SK-N-SH (cell line): ENCODE measurements at regions not wholly inside any gene's neighbourhood (a gene's known extent, or its start where the extent isn't known, plus 50 kb on each side); places are given as distances from the start of the nearest gene placed in this dataset.
A peak's percentile ranks its signal among the peaks of the same experiment; 100 is the strongest.

Source experiments
- CTCF ChIA-PET: fragments of 300-600, 350-600 bp; formaldehyde crosslinking; extraction: SDS; loops from one replicate; lab custom pipeline; 2021; lab: Yijun Ruan, JAX
- POLR2A ChIA-PET: fragments of 350-600 bp; sonication (Branson Sonifier 250); formaldehyde crosslinking; extraction: SDS; loops from one replicate; lab custom pipeline; 2020; ENCODE audit warnings: antibody characterized with exemption, inconsistent platforms; lab: Yijun Ruan, JAX
- DNase-seq: peaks from one replicate; pipeline ENCODE4 v3.0.0; 2012
- H2AFZ ChIP-seq: fragments of 200-600 bp; sonication (generic); 2 replicates; pipeline ENCODE4 v1.8.1; 2016; ENCODE audit warnings: antibody characterized with exemption, mild to moderate bottlenecking, low read depth
- H3F3A ChIP-seq: fragments of 200-600 bp; sonication (generic); replicated peaks from 2 replicates; pipeline ENCODE3; 2016; ENCODE audit warnings: antibody characterized with exemption, mild to moderate bottlenecking; ENCODE audit not compliant: insufficient read depth
- H3K27ac ChIP-seq, 2 experiments: fragments of 200-500 bp in 1 of 2; fragments of 200-600 bp in 1 of 2; sonication (Bioruptor generic) in 1 of 2; sonication (generic), shearing (Covaris generic) in 1 of 2; 2 replicates each; pipeline versions ENCODE4 v1.5.1 to v1.6.1; 2014 to 2016; ENCODE audit warnings: low read depth in 2 of 2, inconsistent platforms in 1 of 2, low read length in 1 of 2, mild to moderate bottlenecking in 1 of 2, mixed read lengths in 1 of 2
- H3K27me3 ChIP-seq: fragments of 200-600 bp; sonication (generic), shearing (Covaris generic); 2 replicates; pipeline ENCODE4 v1.6.1; 2016; ENCODE audit warnings: mixed run types; ENCODE audit not compliant: insufficient read depth
- H3K36me3 ChIP-seq, 2 experiments: fragments of 200-500 bp in 1 of 2; fragments of 200-600 bp in 1 of 2; sonication (Bioruptor generic) in 1 of 2; sonication (generic) in 1 of 2; replicated peaks in 1 of 2; 2 replicates each; pipeline versions ENCODE3 to v1.5.1; 2014 to 2016; ENCODE audit warnings: low read length in 1 of 2, mild to moderate bottlenecking in 1 of 2; ENCODE audit not compliant: insufficient read depth in 2 of 2, control insufficient read depth in 1 of 2
- H3K4me1 ChIP-seq, 2 experiments: fragments of 200-500 bp in 1 of 2; fragments of 200-600 bp in 1 of 2; sonication (Bioruptor generic) in 1 of 2; sonication (generic), shearing (Covaris generic) in 1 of 2; 2 replicates each; pipeline versions ENCODE4 v1.5.1 to v1.6.1; 2014 to 2016; ENCODE audit warnings: low read depth in 1 of 2, low read length in 1 of 2, mixed run types in 1 of 2; ENCODE audit not compliant: insufficient read depth in 2 of 2, control insufficient read depth in 1 of 2
- H3K4me2 ChIP-seq: fragments of 200-600 bp; sonication (generic), shearing (Covaris generic); 2 replicates; pipeline ENCODE4 v1.6.1; 2017; ENCODE audit warnings: mixed run types
- H3K4me3 ChIP-seq, 2 experiments: fragments of 200-500 bp in 1 of 2; fragments of 200-600 bp in 1 of 2; sonication (Bioruptor generic) in 1 of 2; sonication (generic), shearing (Covaris generic) in 1 of 2; 2 replicates each; pipeline versions ENCODE4 v1.5.1 to v1.8.1; 2014 to 2016; ENCODE audit warnings: low read depth in 2 of 2, inconsistent platforms in 1 of 2, low read length in 1 of 2, mild to moderate bottlenecking in 1 of 2, mixed read lengths in 1 of 2, moderate library complexity in 1 of 2
- H3K79me2 ChIP-seq: fragments of 200-600 bp; sonication (generic); 2 replicates; pipeline ENCODE4 v1.8.1; 2017; ENCODE audit warnings: mild to moderate bottlenecking; ENCODE audit not compliant: insufficient read depth
- H3K9ac ChIP-seq: fragments of 200-600 bp; sonication (generic); 2 replicates; pipeline ENCODE4 v1.6.1; 2017; ENCODE audit warnings: mixed run types
- H3K9me2 ChIP-seq: fragments of 200-600 bp; sonication (generic); 2 replicates; pipeline ENCODE4 v1.6.1; 2017; ENCODE audit warnings: mixed run types
- H3K9me3 ChIP-seq: fragments of 200-600 bp; sonication (generic); 2 replicates; pipeline ENCODE4 v1.6.1; 2017; ENCODE audit warnings: mixed run types, mild to moderate bottlenecking, moderate library complexity
- H4K20me1 ChIP-seq: fragments of 200-600 bp; sonication (generic); 2 replicates; pipeline ENCODE4 v1.6.1; 2017; ENCODE audit warnings: mild to moderate bottlenecking, mixed run types; ENCODE audit not compliant: insufficient read depth
- ELF1 ChIP-seq: IDR thresholded peaks from 2 replicates; pipeline ENCODE4 v1.4.0; 2012
- EP300 ChIP-seq, 2 experiments: IDR thresholded peaks; 2 replicates each; pipeline versions ENCODE4 v1.4.0 to v1.6.1; 2012; ENCODE audit warnings: borderline replicate concordance in 1 of 2, low read depth in 1 of 2, low read length in 1 of 2
- FOXM1 ChIP-seq: IDR thresholded peaks from 2 replicates; pipeline ENCODE4 v1.4.0; 2012; ENCODE audit warnings: low read depth, mild to moderate bottlenecking
- GABPA ChIP-seq: IDR thresholded peaks from 2 replicates; pipeline ENCODE4 v1.4.0; 2012; ENCODE audit warnings: low read depth, mild to moderate bottlenecking
- MEF2A ChIP-seq: IDR thresholded peaks from 2 replicates; pipeline ENCODE4 v1.4.0; 2012; ENCODE audit warnings: low read depth, borderline replicate concordance
- MXI1 ChIP-seq: IDR thresholded peaks from 2 replicates; pipeline ENCODE4 v1.6.1; 2012; ENCODE audit warnings: mild to moderate bottlenecking, low read depth, low read length, improper control_type of control experiment
- RCOR1 ChIP-seq: fragments of 150-350 bp; IDR thresholded peaks from 2 replicates; pipeline ENCODE4 v1.6.1; 2017; ENCODE audit warnings: antibody characterized with exemption, low read length
- RXRA ChIP-seq: IDR thresholded peaks from 2 replicates; pipeline ENCODE4 v1.4.0; 2012; ENCODE audit warnings: low read depth, mild to moderate bottlenecking, borderline replicate concordance
- SIN3A ChIP-seq: IDR thresholded peaks from 2 replicates; pipeline ENCODE4 v1.6.1; 2012; ENCODE audit warnings: low read depth, mild to moderate bottlenecking, low read length, moderate library complexity, borderline replicate concordance
- TCF12 ChIP-seq: IDR thresholded peaks from 2 replicates; pipeline ENCODE4 v1.4.0; 2012
- WGBS: methylation state at CpG from one replicate; pipeline ENCODE4 v1.1.6; 2017; ENCODE audit warnings: low lambda C conversion rate; 5-methylcytosine and 5-hydroxymethylcytosine counted together
- TF ChIP-seq, protein P1 (sequence below): fragments of 150-350 bp; IDR thresholded peaks from 2 replicates; pipeline ENCODE4 v1.6.1; 2016; ENCODE audit warnings: mild to moderate bottlenecking, low read depth, low read length
- TF ChIP-seq, protein P2 (sequence below): IDR thresholded peaks from 2 replicates; pipeline ENCODE4 v1.4.0; 2012; ENCODE audit warnings: low read depth
- TF ChIP-seq, protein P3 (sequence below): fragments of 200-600 bp; sonication (generic); IDR thresholded peaks from 2 replicates; pipeline ENCODE4 v1.6.1; 2017; ENCODE audit warnings: antibody characterized with exemption, mild to moderate bottlenecking, moderate library complexity
- TF ChIP-seq, protein P4 (sequence below): fragments of 150-350 bp; IDR thresholded peaks from 2 replicates; pipeline ENCODE4 v1.6.1; 2017; ENCODE audit warnings: antibody characterized with exemption, low read length, low read depth, borderline replicate concordance
- TF ChIP-seq, protein P5 (sequence below): IDR thresholded peaks from 2 replicates; pipeline ENCODE4; 2012

DNA sequence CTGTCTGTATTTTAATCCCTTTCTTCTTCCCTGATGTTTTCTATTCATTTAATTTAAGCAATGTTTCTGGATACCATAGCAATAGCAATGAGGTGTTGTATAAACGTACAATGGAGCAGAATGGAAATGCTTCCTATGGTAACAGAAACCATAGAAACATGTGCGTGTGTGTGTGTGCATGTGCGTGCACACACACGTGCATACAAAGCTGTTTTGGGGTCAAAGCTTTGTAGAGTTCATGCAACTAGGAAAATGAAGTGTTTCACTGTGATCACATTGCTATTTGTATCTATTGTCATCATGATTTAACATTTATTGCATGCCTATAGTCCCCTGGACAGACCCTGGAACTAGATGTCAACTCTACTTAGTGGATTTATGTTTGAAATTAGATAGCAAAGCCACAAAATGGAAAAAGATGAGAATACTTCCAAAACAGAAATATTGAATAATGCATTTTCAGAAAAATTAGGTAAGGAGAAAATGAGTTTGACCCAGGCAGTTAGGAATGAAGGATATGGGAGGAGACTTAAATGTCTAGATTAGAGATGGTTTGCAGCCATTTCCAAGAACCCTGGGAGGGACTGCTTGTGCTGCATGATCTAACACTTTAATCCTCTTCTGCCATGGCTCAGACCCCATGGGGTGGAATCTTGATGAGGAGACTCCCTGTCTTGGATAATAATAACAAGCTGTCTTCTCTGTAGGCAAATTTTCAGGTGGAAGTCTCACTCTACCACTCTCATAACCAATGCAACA, 124.4 kb downstream of the TRMT11 start:
- no peak overlapping the region for H3K9ac ChIP-seq
- no peak overlapping the region for H2AFZ ChIP-seq
- no peaks in the 10 kb centered on the region for H3K9me2 ChIP-seq
- H3K4me1 ChIP-seq = no peaks in the 10 kb centered on the region
- 89% methylated on average over 4 of the region's 4 CpGs for WGBS
- TF ChIP-seq, protein P1, sequence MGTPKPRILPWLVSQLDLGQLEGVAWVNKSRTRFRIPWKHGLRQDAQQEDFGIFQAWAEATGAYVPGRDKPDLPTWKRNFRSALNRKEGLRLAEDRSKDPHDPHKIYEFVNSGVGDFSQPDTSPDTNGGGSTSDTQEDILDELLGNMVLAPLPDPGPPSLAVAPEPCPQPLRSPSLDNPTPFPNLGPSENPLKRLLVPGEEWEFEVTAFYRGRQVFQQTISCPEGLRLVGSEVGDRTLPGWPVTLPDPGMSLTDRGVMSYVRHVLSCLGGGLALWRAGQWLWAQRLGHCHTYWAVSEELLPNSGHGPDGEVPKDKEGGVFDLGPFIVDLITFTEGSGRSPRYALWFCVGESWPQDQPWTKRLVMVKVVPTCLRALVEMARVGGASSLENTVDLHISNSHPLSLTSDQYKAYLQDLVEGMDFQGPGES = no peak
- no peak for TF ChIP-seq SIN3A
- TF ChIP-seq, protein P2, sequence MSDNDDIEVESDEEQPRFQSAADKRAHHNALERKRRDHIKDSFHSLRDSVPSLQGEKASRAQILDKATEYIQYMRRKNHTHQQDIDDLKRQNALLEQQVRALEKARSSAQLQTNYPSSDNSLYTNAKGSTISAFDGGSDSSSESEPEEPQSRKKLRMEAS = no peak
- no peak for TF ChIP-seq MXI1
- no peak for TF ChIP-seq ELF1
- no peak for TF ChIP-seq MEF2A
- no peak for TF ChIP-seq RXRA
- TF ChIP-seq, protein P3, sequence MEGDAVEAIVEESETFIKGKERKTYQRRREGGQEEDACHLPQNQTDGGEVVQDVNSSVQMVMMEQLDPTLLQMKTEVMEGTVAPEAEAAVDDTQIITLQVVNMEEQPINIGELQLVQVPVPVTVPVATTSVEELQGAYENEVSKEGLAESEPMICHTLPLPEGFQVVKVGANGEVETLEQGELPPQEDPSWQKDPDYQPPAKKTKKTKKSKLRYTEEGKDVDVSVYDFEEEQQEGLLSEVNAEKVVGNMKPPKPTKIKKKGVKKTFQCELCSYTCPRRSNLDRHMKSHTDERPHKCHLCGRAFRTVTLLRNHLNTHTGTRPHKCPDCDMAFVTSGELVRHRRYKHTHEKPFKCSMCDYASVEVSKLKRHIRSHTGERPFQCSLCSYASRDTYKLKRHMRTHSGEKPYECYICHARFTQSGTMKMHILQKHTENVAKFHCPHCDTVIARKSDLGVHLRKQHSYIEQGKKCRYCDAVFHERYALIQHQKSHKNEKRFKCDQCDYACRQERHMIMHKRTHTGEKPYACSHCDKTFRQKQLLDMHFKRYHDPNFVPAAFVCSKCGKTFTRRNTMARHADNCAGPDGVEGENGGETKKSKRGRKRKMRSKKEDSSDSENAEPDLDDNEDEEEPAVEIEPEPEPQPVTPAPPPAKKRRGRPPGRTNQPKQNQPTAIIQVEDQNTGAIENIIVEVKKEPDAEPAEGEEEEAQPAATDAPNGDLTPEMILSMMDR = no peak
- TF ChIP-seq TCF12 = peak; percentile 45; the same call in 1 of the 2 replicates
- 0 out of 4 replicates have a peak, but pooled peaks of 1 of the 2 experiments have one; percentile 11 for TF ChIP-seq EP300 (IDR thresholded peaks at IDR 0.05; ENCODE audit: borderline replicate concordance in 1 of 2, low read depth in 1 of 2, low read length in 1 of 2)
- TF ChIP-seq, protein P4, sequence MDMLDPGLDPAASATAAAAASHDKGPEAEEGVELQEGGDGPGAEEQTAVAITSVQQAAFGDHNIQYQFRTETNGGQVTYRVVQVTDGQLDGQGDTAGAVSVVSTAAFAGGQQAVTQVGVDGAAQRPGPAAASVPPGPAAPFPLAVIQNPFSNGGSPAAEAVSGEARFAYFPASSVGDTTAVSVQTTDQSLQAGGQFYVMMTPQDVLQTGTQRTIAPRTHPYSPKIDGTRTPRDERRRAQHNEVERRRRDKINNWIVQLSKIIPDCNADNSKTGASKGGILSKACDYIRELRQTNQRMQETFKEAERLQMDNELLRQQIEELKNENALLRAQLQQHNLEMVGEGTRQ = no peak
- TF ChIP-seq GABPA = no peak
- TF ChIP-seq RCOR1 = no peak
- TF ChIP-seq, protein P5, sequence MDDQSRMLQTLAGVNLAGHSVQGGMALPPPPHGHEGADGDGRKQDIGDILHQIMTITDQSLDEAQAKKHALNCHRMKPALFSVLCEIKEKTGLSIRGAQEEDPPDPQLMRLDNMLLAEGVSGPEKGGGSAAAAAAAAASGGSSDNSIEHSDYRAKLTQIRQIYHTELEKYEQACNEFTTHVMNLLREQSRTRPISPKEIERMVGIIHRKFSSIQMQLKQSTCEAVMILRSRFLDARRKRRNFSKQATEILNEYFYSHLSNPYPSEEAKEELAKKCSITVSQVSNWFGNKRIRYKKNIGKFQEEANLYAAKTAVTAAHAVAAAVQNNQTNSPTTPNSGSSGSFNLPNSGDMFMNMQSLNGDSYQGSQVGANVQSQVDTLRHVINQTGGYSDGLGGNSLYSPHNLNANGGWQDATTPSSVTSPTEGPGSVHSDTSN = peak; percentile 55; the same call in 1 of the 2 replicates
- 0 out of 2 replicates have a peak, but pooled peaks have one; percentile 23 for TF ChIP-seq FOXM1
- H3F3A ChIP-seq = peaks cover 3% of the 10 kb centered on the region
- no peak overlapping the region for H3K4me3 ChIP-seq
- POLR2A ChIA-PET = no interaction called here
- H3K36me3 ChIP-seq = no peaks in the 10 kb centered on the region
- CTCF ChIA-PET = interaction anchor here (1.9 kb wide), 1 partner anchor 10 kb away, joined by 7 read pairs; no protein-coding TSS in a partner anchor
- no peaks in the 10 kb centered on the region for H3K27me3 ChIP-seq
- no peaks in the 10 kb centered on the region for H3K9me3 ChIP-seq
- DNase-seq = no peak
- H3K27ac ChIP-seq = peak overlapping the region in 1 of 2 experiments; percentile 28; a peak in 1 of 4 replicates
- no peaks in the 10 kb centered on the region for H3K79me2 ChIP-seq
- H3K4me2 ChIP-seq = no peak overlapping the region
- H4K20me1 ChIP-seq = no peaks in the 10 kb centered on the region
